ENCODE measurements at regions not wholly inside any gene's neighbourhood (a gene's known extent, or its start where the extent isn't known, plus 50 kb on each side); places are given as distances from the start of the nearest gene placed in this dataset.

- no peak overlapping the region for H3K4me3 ChIP-seq (ENCODE audit: low read depth, low read length)
- DNase-seq (ENCODE audit: low read depth) = no peak
Measured at GRCh38 chr4:131113273-131113672, 2017.3 kb downstream of the C4orf33 start.

- no peak for DNase-seq (ENCODE audit: low read depth)
- H3K4me3 ChIP-seq (ENCODE audit: low read depth, low read length) = no peak overlapping the region
Measured at GRCh38 chr4:131113704-131114103, 2017.8 kb downstream of the C4orf33 start.

GRCh38 chr4:131119661-131120060, 2023.7 kb downstream of the C4orf33 start:
- DNase-seq (ENCODE audit: low read depth) = no peak
- no peak overlapping the region for H3K4me3 ChIP-seq (ENCODE audit: low read depth, low read length)

- DNase-seq (ENCODE audit: low read depth) = no peak
- no peak overlapping the region for H3K4me3 ChIP-seq (ENCODE audit: low read depth, low read length)
Measured at GRCh38 chr4:131137196-131137595, 2011.9 kb upstream of the PCDH10 start.

GRCh38 chr4:131159261-131159660, 1989.8 kb upstream of the PCDH10 start:
- H3K4me3 ChIP-seq (ENCODE audit: low read depth, low read length) = no peak overlapping the region
- no peak for DNase-seq (ENCODE audit: low read depth)

- H3K4me3 ChIP-seq (ENCODE audit: low read depth, low read length) = no peak overlapping the region
- no peak for DNase-seq (ENCODE audit: low read depth)
Measured at GRCh38 chr4:131192318-131192717, 1956.8 kb upstream of the PCDH10 start.

GRCh38 chr4:131207589-131207988, 1941.5 kb upstream of the PCDH10 start:
- no peak overlapping the region for H3K4me3 ChIP-seq (ENCODE audit: low read depth, low read length)
- no peak for DNase-seq (ENCODE audit: low read depth)

- no peak overlapping the region for H3K4me3 ChIP-seq (ENCODE audit: low read depth, low read length)
- no peak for DNase-seq (ENCODE audit: low read depth)
Measured at GRCh38 chr4:131248314-131248713, 1900.8 kb upstream of the PCDH10 start.

- H3K4me3 ChIP-seq (ENCODE audit: low read depth, low read length) = no peak overlapping the region
- no peak for DNase-seq (ENCODE audit: low read depth)
Measured at GRCh38 chr4:131251321-131251720, 1897.8 kb upstream of the PCDH10 start.

GRCh38 chr4:131257241-131257640, 1891.9 kb upstream of the PCDH10 start:
- no peak for DNase-seq (ENCODE audit: low read depth)
- H3K4me3 ChIP-seq (ENCODE audit: low read depth, low read length) = no peak overlapping the region

- no peak for DNase-seq (ENCODE audit: low read depth)
- H3K4me3 ChIP-seq (ENCODE audit: low read depth, low read length) = no peak overlapping the region
Measured at GRCh38 chr4:131258361-131258760, 1890.7 kb upstream of the PCDH10 start.

- H3K4me3 ChIP-seq (ENCODE audit: low read depth, low read length) = no peak overlapping the region
- DNase-seq (ENCODE audit: low read depth) = no peak
Measured at GRCh38 chr4:131288441-131288840, 1860.7 kb upstream of the PCDH10 start.

GRCh38 chr4:131296192-131296591, 1852.9 kb upstream of the PCDH10 start:
- no peak for DNase-seq (ENCODE audit: low read depth)
- H3K4me3 ChIP-seq (ENCODE audit: low read depth, low read length) = no peak overlapping the region

GRCh38 chr4:131302108-131302507, 1847.0 kb upstream of the PCDH10 start:
- no peak overlapping the region for H3K4me3 ChIP-seq (ENCODE audit: low read depth, low read length)
- DNase-seq (ENCODE audit: low read depth) = no peak

GRCh38 chr4:131304686-131305085, 1844.4 kb upstream of the PCDH10 start:
- no peak for DNase-seq (ENCODE audit: low read depth)
- no peak overlapping the region for H3K4me3 ChIP-seq (ENCODE audit: low read depth, low read length)

GRCh38 chr4:131309628-131310027, 1839.5 kb upstream of the PCDH10 start:
- no peak for DNase-seq (ENCODE audit: low read depth)
- H3K4me3 ChIP-seq (ENCODE audit: low read depth, low read length) = no peak overlapping the region

GRCh38 chr4:131316086-131316485, 1833.0 kb upstream of the PCDH10 start:
- DNase-seq (ENCODE audit: low read depth) = no peak
- no peak overlapping the region for H3K4me3 ChIP-seq (ENCODE audit: low read depth, low read length)

GRCh38 chr4:131337936-131338335, 1811.2 kb upstream of the PCDH10 start:
- H3K4me3 ChIP-seq (ENCODE audit: low read depth, low read length) = no peak overlapping the region
- no peak for DNase-seq (ENCODE audit: low read depth)

GRCh38 chr4:131339137-131339536, 1810.0 kb upstream of the PCDH10 start:
- no peak overlapping the region for H3K4me3 ChIP-seq (ENCODE audit: low read depth, low read length)

GRCh38 chr4:131344761-131345160, 1804.3 kb upstream of the PCDH10 start:
- DNase-seq (ENCODE audit: low read depth) = no peak
- no peak overlapping the region for H3K4me3 ChIP-seq (ENCODE audit: low read depth, low read length)

More at GRCh38 chr4:131339137-131339536, 1810.0 kb upstream of the PCDH10 start:
- no peak for DNase-seq (ENCODE audit: low read depth)

- no peak overlapping the region for H3K4me3 ChIP-seq (ENCODE audit: low read depth, low read length)
- DNase-seq (ENCODE audit: low read depth) = no peak
Measured at GRCh38 chr4:131347816-131348215, 1801.3 kb upstream of the PCDH10 start.

- no peak overlapping the region for H3K4me3 ChIP-seq (ENCODE audit: low read depth, low read length)
- no peak for DNase-seq (ENCODE audit: low read depth)
Measured at GRCh38 chr4:131348263-131348662, 1800.8 kb upstream of the PCDH10 start.

Data from skeletal muscle cell (primary cell).